GM18517 (cell line): ENCODE measurements at regions not wholly inside any gene's neighbourhood (a gene's known extent, or its start where the extent isn't known, plus 50 kb on each side); places are given as distances from the start of the nearest gene placed in this dataset.
A peak's percentile ranks its signal among the peaks of the same experiment; 100 is the strongest.
"Not testable (repeated sequence)": the region's sequence is repeated elsewhere in the genome, so short reads cannot be mapped to it uniquely, and the experiment has no call there.

Experiments used
- ATAC-seq: cut with Tn5 transposase; IDR thresholded peaks from one replicate; pipeline ENCODE4 v1.9.1; 2021; ENCODE audit warnings: mild to moderate bottlenecking, moderate library complexity; ENCODE audit not compliant: unreplicated experiment

DNA sequence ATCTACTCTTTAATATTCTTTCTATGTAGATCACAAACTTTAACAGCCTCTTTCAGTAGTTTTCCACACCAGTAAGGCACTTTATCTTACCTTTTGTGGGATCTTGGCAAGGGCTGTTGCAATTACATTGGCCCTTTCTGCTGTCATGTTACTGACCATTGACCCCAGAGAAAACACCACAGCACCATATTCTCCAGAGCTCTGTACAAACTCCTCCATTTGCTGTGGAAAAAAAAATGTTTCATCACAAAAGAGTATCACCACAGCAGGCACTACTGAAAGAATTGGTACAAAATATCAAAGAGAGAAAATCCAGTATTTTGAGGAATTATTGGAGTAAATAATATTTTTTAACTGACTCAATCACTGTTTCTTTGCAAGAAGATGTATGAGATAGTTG lies 62.3 kb upstream of the UGT2A3 start:
- ATAC-seq = not testable (repeated sequence)

DNA sequence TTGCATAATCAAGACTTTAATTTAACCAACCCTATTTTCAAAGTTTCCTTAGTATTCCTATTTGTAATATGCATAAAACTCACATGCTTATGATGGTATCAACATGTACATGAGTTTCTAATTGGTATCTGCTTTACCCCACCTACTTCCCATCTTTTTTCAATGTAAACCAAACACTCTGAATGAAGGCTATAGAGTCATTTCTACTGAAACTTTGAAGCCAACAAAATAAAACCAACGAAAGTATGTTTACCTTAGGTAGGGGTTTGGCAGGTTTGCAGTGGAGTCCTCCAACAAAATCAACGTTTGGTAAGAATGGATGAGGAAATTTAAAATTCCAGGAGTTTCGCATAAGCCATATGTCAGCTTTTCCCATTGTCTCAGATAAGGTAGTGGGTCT lies 66.4 kb upstream of the UGT2A3 start:
- ATAC-seq = not testable (repeated sequence)

DNA sequence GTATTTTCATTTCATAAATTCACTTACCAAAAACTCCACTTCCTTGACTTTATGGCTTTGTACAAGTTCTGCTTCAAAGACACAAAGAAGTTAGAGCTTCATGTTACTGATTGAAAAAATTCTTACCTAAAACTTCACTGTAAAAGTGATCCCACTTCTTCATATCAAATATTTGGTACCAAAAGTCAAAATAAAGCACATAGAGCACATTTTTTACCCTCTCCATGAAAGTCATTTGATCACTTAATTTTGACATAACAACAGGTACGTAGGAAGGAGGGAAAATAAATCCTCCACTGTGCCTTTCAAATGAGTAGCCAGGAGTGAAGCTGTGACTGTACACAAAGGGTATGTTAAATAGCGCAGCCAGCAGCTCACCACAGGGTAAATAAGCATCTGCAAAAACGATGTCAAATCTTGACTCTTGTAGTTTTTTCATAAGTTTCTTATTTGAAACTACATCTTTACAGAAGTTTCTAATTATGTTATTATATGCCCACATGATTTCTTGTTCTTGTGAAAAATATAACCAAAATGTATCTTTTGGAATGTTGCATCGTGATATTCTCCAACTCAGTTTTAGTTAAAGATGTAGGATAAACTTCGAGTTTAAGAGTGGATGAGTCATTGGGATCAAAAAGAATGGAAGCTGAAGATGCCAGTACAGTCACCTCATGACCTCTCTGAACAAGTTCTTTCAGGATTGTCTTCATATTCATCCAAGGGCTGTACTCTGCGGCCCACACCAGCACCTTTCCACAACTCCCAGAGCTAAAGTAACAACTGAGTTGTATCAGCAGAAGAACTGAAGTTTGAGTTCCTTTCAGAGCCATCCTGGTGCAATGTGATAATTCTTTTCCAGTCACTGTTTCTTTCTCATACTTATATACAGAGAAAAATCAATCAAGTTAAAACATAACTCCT lies 68.2 kb upstream of the UGT2A3 start:
- ATAC-seq = not testable (repeated sequence)

DNA sequence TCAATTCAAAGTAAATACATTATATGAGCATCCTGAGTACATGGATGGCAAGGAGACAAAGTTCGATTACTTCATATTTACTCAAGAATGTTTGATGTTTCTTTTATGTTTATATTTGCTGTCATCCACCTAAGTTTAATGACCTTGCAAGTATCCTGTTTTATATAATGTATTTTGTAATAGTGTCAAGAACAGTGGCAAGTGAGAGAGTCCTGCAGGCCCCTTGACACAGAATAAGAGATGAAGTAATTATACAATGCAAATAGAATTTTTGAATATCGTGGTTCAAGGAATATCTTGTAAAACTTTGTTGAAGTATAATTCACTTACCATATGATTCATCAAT lies 68.8 kb upstream of the UGT2A3 start:
- ATAC-seq = not testable (repeated sequence)

DNA sequence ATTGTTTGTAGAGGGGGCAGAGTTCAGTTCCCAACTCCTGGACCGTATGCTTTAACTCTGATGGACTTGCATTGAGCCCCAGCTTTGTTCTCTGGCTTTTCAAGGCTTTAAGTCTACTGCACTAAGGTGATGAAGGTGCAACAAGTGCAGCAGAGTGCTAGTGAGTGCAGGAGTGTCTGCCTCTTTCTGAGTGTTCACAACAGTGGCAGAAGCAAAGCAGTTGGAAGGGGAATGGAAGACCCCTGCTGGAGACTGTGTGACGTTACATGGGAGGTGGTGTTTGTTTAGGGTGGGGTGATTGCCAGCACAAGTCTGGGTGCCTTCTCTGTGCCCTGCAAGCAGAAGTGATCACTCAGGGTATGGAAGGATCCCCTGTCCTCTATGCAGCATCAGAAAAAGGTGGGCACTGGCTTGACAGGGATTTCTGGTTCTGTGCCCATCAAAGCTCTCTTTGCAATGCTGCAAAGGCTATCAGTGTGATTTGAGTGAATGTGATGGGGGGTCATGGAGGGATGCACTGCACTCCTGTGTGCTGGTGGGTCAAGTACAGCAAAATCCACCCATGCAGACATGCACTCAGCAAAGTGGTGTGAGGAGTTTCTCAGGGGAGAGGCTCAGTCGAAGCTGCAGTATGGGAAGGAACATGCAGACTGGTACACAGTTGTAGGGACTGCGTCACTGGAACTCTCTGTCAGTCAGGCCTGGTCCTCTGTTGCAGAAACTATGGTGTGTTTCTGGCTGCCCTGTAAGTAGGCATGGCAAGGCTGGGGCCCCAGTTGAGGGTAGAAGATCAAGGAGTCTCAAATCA lies 70.9 kb upstream of the UGT2B7 start:
- ATAC-seq = peak; percentile 84

DNA sequence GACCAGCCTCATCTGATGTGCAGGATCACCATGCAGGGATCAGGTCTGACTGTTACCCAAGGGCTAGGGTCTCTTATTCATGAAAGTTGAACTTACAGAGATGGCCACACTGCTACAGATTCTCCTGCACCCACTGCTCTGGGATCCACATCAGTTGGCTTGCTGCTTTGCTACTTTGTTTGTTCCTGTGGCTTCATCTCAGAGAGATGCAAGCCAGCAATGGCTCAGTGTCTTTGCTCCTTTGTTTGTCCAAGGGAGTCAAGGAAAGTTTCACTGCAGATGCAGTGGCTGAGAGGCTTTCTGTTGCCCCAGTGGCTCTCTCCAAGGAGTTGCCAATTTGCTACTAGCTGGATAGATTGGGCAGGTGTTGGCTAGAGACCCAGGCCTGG lies 70.3 kb upstream of the UGT2B7 start:
- ATAC-seq = no peak

DNA sequence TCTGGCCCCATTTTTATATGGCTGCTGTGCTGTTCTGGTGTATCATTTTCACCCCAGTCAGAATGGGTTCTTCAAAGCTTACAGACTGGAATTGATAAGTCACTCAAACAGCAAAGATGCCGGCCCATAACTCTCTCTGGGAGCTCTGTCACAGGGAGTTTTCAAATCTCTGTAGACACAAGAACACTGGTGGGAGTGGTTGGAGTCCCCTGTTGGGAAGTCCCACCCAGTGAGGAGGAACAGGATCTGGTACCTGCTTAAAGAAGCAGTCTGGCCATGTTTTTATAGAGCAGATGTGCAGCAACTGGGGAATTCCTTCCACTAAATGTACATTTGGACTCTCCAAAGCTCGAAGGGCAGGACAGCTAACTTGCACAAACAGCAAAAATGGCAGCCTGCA lies 69.3 kb upstream of the UGT2B7 start:
- ATAC-seq = no peak

DNA sequence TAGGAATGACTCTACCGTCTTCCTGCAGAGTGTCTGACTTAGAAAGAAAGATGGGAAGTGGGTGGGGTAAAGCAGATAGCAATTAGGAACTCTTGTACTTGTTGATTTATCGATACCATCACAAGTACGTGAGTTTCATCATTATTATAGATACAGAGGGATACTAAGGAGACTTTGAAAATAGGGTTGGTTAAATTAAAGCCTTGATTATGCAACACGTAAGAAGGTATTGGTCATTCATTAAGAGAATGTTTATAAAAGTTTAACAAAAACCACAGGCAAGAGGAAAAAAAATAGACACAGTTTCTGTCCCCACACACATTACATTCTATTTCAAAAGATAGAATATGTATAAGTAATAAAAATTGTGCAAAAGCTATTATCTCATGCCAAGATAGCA lies 65.9 kb upstream of the UGT2B7 start:
- ATAC-seq = no peak

DNA sequence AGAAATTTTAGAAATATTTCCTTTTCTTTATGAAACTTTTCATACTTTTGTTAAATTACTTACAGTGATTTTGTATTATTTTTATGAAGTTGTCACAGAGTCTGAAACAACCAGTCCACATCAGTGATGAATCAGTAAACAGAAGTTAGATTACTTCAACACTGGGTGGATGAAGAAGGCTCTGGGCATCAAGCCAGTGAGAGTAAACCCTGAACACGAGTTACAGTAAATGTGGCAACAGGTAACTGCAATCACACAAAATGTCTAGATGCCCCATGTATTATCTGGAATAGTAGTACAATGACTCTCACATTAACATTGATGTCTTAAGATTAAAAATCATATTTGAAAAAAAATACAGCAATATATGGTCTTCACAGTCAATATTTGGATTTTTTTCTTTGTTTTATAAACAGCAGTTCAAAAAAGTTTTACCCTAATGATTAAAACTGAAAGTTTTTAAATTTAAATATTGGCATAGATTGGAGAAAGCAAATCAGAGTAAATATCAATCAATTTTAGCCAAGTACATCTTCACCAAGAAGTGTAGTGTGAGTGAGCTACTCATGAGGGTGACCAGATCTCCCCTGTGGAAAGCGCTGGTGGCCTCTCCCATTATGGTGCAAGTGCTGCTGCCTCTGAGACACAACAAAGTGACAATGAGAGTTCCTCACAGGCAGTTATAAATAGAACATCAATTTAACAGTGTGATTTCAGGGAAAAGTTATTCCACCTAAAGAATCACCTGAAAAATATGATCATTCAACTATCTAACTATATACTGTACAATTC lies 63.2 kb upstream of the UGT2B7 start:
- no peak for ATAC-seq

DNA sequence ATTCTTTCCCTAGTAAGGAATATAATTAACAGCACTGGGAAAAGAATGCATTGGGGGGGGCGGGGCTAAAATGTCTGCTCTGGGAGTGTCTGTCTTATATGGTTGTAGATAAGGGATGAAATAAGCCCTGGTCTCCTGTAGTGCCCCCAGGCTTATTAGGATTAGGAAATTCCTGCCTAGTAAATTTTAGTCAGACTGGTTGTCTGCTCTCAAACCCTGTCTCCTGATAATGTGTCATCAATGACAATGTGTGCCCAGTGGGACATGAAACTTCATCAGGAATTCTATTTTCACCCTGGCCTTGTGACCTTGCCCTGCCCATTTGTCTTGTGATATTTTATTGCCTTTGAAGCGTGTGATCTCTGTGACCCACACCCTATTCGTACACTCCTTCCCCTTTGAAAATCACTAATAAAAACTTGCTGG lies 61.9 kb upstream of the UGT2B7 start:
- ATAC-seq = not testable (repeated sequence)

DNA sequence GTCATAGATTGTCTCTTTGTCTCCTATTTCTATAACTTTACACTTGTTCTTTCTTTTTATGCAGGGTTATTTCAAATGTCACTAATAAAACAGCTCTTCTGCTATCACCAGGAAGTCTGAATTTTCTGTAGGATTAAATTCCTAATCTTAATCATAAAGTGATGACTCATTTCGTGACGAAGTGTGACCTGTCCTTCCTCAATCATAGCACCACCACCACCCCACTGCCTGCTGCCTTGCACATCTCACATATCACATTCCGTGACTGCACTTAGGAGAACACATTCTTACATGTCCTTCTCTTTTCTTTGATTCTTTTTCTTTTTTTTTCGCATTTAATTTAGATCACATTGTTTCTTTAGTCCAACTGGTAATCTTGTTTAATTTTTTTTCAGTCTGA lies 57.7 kb upstream of the UGT2B7 start:
- ATAC-seq = no peak

DNA sequence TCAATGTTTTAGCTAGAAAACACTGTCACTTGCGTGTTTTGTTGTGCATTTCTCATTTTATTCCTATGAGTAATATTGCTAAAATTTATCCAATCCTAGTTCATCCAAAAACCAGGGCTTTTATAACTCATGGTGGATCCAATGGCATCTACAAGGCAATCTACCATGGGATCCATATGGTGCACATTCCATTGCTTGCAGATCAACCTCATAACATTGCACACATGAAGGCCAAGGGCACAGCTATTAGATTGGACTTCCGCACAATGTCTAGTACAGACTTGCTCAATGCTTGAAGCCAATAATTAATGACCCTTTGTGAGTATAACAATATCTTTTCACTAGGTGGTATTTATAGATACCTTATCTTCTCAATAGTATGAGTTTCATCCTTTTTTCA lies 57.2 kb upstream of the UGT2B7 start:
- no peak for ATAC-seq

DNA sequence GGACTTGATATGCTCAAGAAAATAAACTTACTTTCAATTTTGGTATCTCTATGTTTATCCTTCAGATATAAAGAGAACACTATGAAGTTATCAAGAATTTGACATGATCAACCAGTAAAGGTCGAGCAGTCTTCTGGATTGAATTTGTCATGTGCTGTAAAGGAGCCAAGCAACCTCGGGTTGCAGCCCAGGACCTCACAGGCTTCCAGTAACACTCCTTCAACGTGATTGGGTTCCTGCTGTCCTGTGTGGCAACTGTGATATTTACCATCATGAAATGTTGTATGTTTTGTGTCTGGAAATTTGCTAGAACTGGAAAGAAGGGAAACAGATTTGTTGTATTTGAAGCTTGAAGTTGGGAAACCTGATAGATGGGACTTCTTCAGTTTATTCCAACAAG lies 52.0 kb upstream of the UGT2B7 start:
- no peak for ATAC-seq
